ENCODE measurements at regions not wholly inside any gene's neighbourhood (a gene's known extent, or its start where the extent isn't known, plus 50 kb on each side); places are given as distances from the start of the nearest gene placed in this dataset.

GRCh38 chr20:57793421-57793820 is 83.6 kb upstream of the PMEPA1 start:
- Histone ChIP-seq H3K79me2 (ENCODE audit: insufficient read depth, low read length) (no peaks in the 10 kb centered on the region), H4K91ac (ENCODE audit: insufficient read length, low read depth, low read length) (no peak overlapping the region), H3K56ac (ENCODE audit: insufficient read length, low read depth, low read length) (no peak overlapping the region), H3K27me3 (ENCODE audit: insufficient read depth, low read length) (no peaks in the 10 kb centered on the region), H2BK12ac (ENCODE audit: insufficient read length, low read depth, low read length) (no peak overlapping the region), H3K27ac (ENCODE audit: insufficient read length, low read depth, low read length) (no peak overlapping the region), H3T11ph (ENCODE audit: low read length) (no peak overlapping the region), H2BK5ac (ENCODE audit: insufficient read length, low read length) (no peak overlapping the region), H2BK120ac (ENCODE audit: low read depth, low read length, poor library complexity, severe bottlenecking) (no peak overlapping the region), H3K18ac (ENCODE audit: insufficient read length, low read depth, low read length) (no peak overlapping the region), H3K23ac (ENCODE audit: insufficient read length, low read depth, low read length) (no peak overlapping the region), H2AFZ (ENCODE audit: low read length) (no peak overlapping the region), H3K4me2 (ENCODE audit: insufficient read depth, insufficient read length, low read length) (no peak overlapping the region), H4K5ac (ENCODE audit: insufficient read length, low read depth, low read length) (no peak overlapping the region), H2BK20ac (ENCODE audit: low read depth, low read length, poor library complexity, severe bottlenecking) (no peak overlapping the region), H3K9me3 (ENCODE audit: control insufficient read depth, low read depth, low read length) (no peaks in the 10 kb centered on the region), H2AK5ac (ENCODE audit: insufficient read length, low read length) (no peak overlapping the region), H3K9ac (ENCODE audit: extremely low read depth, insufficient read length, low read length) (no peak overlapping the region), H4K20me1 (ENCODE audit: control insufficient read depth, insufficient read depth, insufficient read length) (no peaks in the 10 kb centered on the region), H3K23me2 (ENCODE audit: insufficient read length, low read depth, low read length, poor library complexity, severe bottlenecking) (no peaks in the 10 kb centered on the region), H2BK15ac (ENCODE audit: low read depth, low read length) (no peak overlapping the region), H3K4me1 (ENCODE audit: insufficient read depth, low read length) (no peaks in the 10 kb centered on the region; the same call in 1 of the 2 replicates), H3K4ac (ENCODE audit: low read depth, low read length) (no peak overlapping the region), H3K79me1 (ENCODE audit: insufficient read depth, low read depth, low read length, poor library complexity, severe bottlenecking) (no peaks in the 10 kb centered on the region), H4K8ac (replicated peaks; ENCODE audit: insufficient read length, low read depth, low read length) (no peak overlapping the region), H3K14ac (ENCODE audit: insufficient read depth, low read length) (no peak overlapping the region)
- no peaks in the 10 kb centered on the region; the same call in 1 of the 2 replicates for H3K27me3 Mint-ChIP-seq (ENCODE audit: low read depth)
- H3K4me1 Mint-ChIP-seq, result peaks cover 2 to 3% of the 10 kb centered on the region in 2 experiments; a peak in 3 of 4 replicates
- H3K4me3 Mint-ChIP-seq, result no peak overlapping the region
- no peak overlapping the region for H3K27ac Mint-ChIP-seq
- no peaks in the 10 kb centered on the region for H3K36me3 Mint-ChIP-seq (ENCODE audit: insufficient read depth in 1 of 3, low read depth in 3 of 3)
- no peak for TF ChIP-seq CTCF (conservative IDR thresholded peaks at IDR 0.05)
- H3K9me3 Mint-ChIP-seq, result peaks cover 0 to 5% of the 10 kb centered on the region in 2 experiments; a peak in 2 of 5 replicates
- WGBS (ENCODE audit: extremely low coverage, insufficient read length, low lambda C conversion rate), result no CpG with 5 or more reads among the region's 9 CpGs
- no peak for DNase-seq
